HepG2 (cell line): ENCODE measurements at regions not wholly inside any gene's neighbourhood (a gene's known extent, or its start where the extent isn't known, plus 50 kb on each side); places are given as distances from the start of the nearest gene placed in this dataset.

Experiments
- AGO2 ChIP-seq: fragments of 200-400 bp; formaldehyde crosslinking; optimal IDR thresholded peaks from 2 replicates; pipeline ENCODE3; 2017; ENCODE audit warnings: mild to moderate bottlenecking, low read depth, low read length, moderate library complexity
- CTCF ChIP-seq: sonication (generic); formaldehyde crosslinking; IDR thresholded peaks from 2 replicates; pipeline ENCODE4 v1.5.0; 2020; ENCODE audit warnings: mild to moderate bottlenecking, missing genetic modification reagents, moderate library complexity
- EP300 ChIP-seq, 3 experiments: sonication (generic) in 1 of 3; formaldehyde crosslinking in 1 of 3; IDR thresholded peaks; 2 replicates each; pipeline versions ENCODE4 v1.5.1 to v1.6.1; 2011 to 2020; ENCODE audit warnings: low read depth in 2 of 3, low read length in 2 of 3, borderline replicate concordance in 1 of 3, improper control_type of control experiment in 1 of 3, mild to moderate bottlenecking in 1 of 3, missing genetic modification reagents in 1 of 3, moderate library complexity in 1 of 3
- HOXA9 ChIP-seq: sonication (generic); formaldehyde crosslinking; IDR thresholded peaks from 2 replicates; pipeline ENCODE4 v1.8.1; 2022; ENCODE audit warnings: missing genetic modification reagents, mild to moderate bottlenecking, moderate library complexity, borderline replicate concordance
- PAF1 ChIP-seq: IDR thresholded peaks from 2 replicates; pipeline ENCODE4 v1.6.1; 2016; ENCODE audit warnings: missing genetic modification reagents, missing compliant biosample characterization
- POLR2A ChIP-seq, 2 experiments: IDR thresholded peaks; 2 replicates each; pipeline ENCODE4 v1.6.1; 2011; ENCODE audit warnings: low read depth in 2 of 2, low read length in 2 of 2, mild to moderate bottlenecking in 1 of 2, moderate library complexity in 1 of 2; ENCODE audit not compliant: insufficient read depth in 1 of 2
- TAF15 ChIP-seq: fragments of 200-400 bp; formaldehyde crosslinking; IDR thresholded peaks from one replicate; pipeline ENCODE4 v1.6.1; 2018; ENCODE audit warnings: mild to moderate bottlenecking, low read depth, low read length; ENCODE audit not compliant: poor library complexity, severe bottlenecking
- XRCC5 ChIP-seq: fragments of 200-400 bp; formaldehyde crosslinking; optimal IDR thresholded peaks from 2 replicates; pipeline ENCODE3; 2017; ENCODE audit warnings: mild to moderate bottlenecking, low read length
- YEATS4 ChIP-seq: sonication (generic); formaldehyde crosslinking; IDR thresholded peaks from 2 replicates; pipeline ENCODE4 v1.4.0; 2020; ENCODE audit warnings: missing genetic modification reagents, borderline replicate concordance
- ZNF160 ChIP-seq: sonication (generic); formaldehyde crosslinking; IDR thresholded peaks from 2 replicates; pipeline ENCODE4 v1.8.0; 2022; ENCODE audit warnings: mild to moderate bottlenecking, inconsistent platforms, missing genetic modification reagents
- ZNF280B ChIP-seq: sonication (generic); formaldehyde crosslinking; IDR thresholded peaks from 2 replicates; pipeline ENCODE4 v1.5.0; 2020; ENCODE audit warnings: missing genetic modification reagents, mild to moderate bottlenecking, borderline replicate concordance
- ZNF724P ChIP-seq: sonication (generic); formaldehyde crosslinking; IDR thresholded peaks from 2 replicates; pipeline ENCODE4 v1.8.0; 2022; ENCODE audit warnings: missing genetic modification reagents, borderline replicate concordance

GRCh38 chr1:38476111-38476849 is 383.3 kb downstream of the RRAGC start:
- no peak for TF ChIP-seq AGO2
- TF ChIP-seq YEATS4 (CRISPR knock-in tag), result no peak
- TF ChIP-seq XRCC5, result no peak
- TF ChIP-seq POLR2A (IDR thresholded peaks at IDR 0.05; ENCODE audit: insufficient read depth in 1 of 2, low read depth in 2 of 2, low read length in 2 of 2), result no peak
- TF ChIP-seq CTCF (CRISPR knock-in tag), result no peak
- no peak for TF ChIP-seq ZNF724P
- no peak for TF ChIP-seq HOXA9
- TF ChIP-seq EP300 (IDR thresholded peaks at IDR 0.05; ENCODE audit: low read depth in 2 of 2, low read length in 2 of 2), result no peak
- no peak for TF ChIP-seq EP300 (CRISPR knock-in tag; IDR thresholded peaks at IDR 0.05; ENCODE audit: borderline replicate concordance)
- TF ChIP-seq ZNF160 (CRISPR knock-in tag), result no peak
- TF ChIP-seq ZNF280B (CRISPR knock-in tag), result no peak
- TF ChIP-seq TAF15, result no peak
- no peak for TF ChIP-seq PAF1
